ENCODE measurements at regions not wholly inside any gene's neighbourhood (a gene's known extent, or its start where the extent isn't known, plus 50 kb on each side); places are given as distances from the start of the nearest gene placed in this dataset.
"Not testable (repeated sequence)": the region's sequence is repeated elsewhere in the genome, so short reads cannot be mapped to it uniquely, and the experiment has no call there.

- H3K36me3 ChIP-seq; H3K4me1 ChIP-seq; H3K4me3 ChIP-seq (replicated peaks in 1 of 3); H3K27me3 ChIP-seq; DNase-seq; H3K27ac ChIP-seq; intact Hi-C loops (cut with DNase I); H3K9me3 ChIP-seq: not testable (repeated sequence)
- 74 to 77% methylated on average over 23 to 24 of the region's 24 CpGs for WGBS, 2 donors
Measured at GRCh38 chr4:49320725-49321410, 334.8 kb downstream of the CWH43 start.

- H3K4me3 ChIP-seq (replicated peaks in 1 of 3); H3K27ac ChIP-seq; H3K4me1 ChIP-seq; H3K27me3 ChIP-seq; DNase-seq; H3K36me3 ChIP-seq; H3K9me3 ChIP-seq; intact Hi-C loops (cut with DNase I): not testable (repeated sequence)
- WGBS, 2 donors: 84 to 87% methylated on average over 12 of the region's 12 CpGs
Measured at GRCh38 chr4:49321511-49322300, 335.6 kb downstream of the CWH43 start.

- H3K36me3 ChIP-seq; H3K4me3 ChIP-seq (replicated peaks in 1 of 3); DNase-seq; intact Hi-C loops (cut with DNase I); H3K9me3 ChIP-seq; H3K27me3 ChIP-seq; H3K4me1 ChIP-seq; H3K27ac ChIP-seq: not testable (repeated sequence)
- 74 to 77% methylated on average over 22 of the region's 22 CpGs for WGBS, 2 donors
Measured at GRCh38 chr4:49322610-49323572, 336.8 kb downstream of the CWH43 start.

GRCh38 chr4:49323573-49323940 lies 337.5 kb downstream of the CWH43 start:
- DNase-seq; H3K9me3 ChIP-seq; intact Hi-C loops (cut with DNase I); H3K27me3 ChIP-seq; H3K27ac ChIP-seq; H3K36me3 ChIP-seq; H3K4me1 ChIP-seq; H3K4me3 ChIP-seq (replicated peaks in 1 of 3): not testable (repeated sequence)
- WGBS, 2 donors: 66 to 77% methylated on average over 6 to 8 of the region's 10 CpGs

Data from thyroid gland (tissue), 4 donors.